ENCODE measurements at regions not wholly inside any gene's neighbourhood (a gene's known extent, or its start where the extent isn't known, plus 50 kb on each side); places are given as distances from the start of the nearest gene placed in this dataset.

DNA sequence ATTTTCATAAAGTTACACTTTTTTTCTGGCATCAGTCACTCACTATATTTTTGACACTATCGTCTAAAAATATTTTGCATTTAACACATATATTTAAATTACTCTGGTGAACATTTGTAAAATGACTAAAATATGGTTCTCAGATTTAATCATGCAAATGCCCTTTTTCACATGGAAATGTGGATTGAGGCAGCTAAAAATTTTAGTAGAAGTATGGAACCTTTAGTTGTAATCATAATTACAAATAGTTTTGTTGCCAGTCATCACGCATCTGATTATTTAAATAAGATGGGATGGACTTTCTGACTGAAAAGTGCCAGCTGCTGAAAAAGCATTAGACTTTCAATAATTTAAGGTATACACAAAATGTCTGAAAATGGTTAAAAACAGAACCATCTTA lies 119.3 kb downstream of the PDHA2 start:
- TF ChIP-seq PPARA (CRISPR knock-in tag; IDR thresholded peaks at IDR 0.05; ENCODE audit: borderline replicate concordance) = no peak
- TF ChIP-seq ARNTL (CRISPR knock-in tag; IDR thresholded peaks at IDR 0.05; ENCODE audit: borderline replicate concordance, low read depth) = no peak
- TF ChIP-seq TCF4 (CRISPR knock-in tag; IDR thresholded peaks at IDR 0.05; ENCODE audit: borderline replicate concordance) = no peak
- no peak for TF ChIP-seq ZFP3 (CRISPR knock-in tag; IDR thresholded peaks at IDR 0.05)
- TF ChIP-seq, protein P1, sequence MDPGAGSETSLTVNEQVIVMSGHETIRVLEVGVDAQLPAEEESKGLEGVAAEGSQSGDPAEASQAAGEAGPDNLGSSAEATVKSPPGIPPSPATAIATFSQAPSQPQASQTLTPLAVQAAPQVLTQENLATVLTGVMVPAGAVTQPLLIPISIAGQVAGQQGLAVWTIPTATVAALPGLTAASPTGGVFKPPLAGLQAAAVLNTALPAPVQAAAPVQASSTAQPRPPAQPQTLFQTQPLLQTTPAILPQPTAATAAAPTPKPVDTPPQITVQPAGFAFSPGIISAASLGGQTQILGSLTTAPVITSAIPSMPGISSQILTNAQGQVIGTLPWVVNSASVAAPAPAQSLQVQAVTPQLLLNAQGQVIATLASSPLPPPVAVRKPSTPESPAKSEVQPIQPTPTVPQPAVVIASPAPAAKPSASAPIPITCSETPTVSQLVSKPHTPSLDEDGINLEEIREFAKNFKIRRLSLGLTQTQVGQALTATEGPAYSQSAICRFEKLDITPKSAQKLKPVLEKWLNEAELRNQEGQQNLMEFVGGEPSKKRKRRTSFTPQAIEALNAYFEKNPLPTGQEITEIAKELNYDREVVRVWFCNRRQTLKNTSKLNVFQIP (CRISPR knock-in tag; IDR thresholded peaks at IDR 0.05; ENCODE audit: borderline replicate concordance, low read depth) = no peak
- TF ChIP-seq BACH2 (CRISPR knock-in tag; IDR thresholded peaks at IDR 0.05; ENCODE audit: borderline replicate concordance) = no peak
- TF ChIP-seq ZNF8 (CRISPR knock-in tag; IDR thresholded peaks at IDR 0.05) = no peak
- TF ChIP-seq ZNF70 (CRISPR knock-in tag; IDR thresholded peaks at IDR 0.05) = no peak
- no peak for TF ChIP-seq ZFP30 (CRISPR knock-in tag; IDR thresholded peaks at IDR 0.05)
- TF ChIP-seq ZC3H10 (CRISPR knock-in tag; IDR thresholded peaks at IDR 0.05) = no peak
- no peak for TF ChIP-seq OSR1 (CRISPR knock-in tag; IDR thresholded peaks at IDR 0.05)
- TF ChIP-seq CSDC2 (CRISPR knock-in tag; IDR thresholded peaks at IDR 0.05) = no peak
- TF ChIP-seq ISL1 (CRISPR knock-in tag; IDR thresholded peaks at IDR 0.05) = no peak
- TF ChIP-seq, protein P2, sequence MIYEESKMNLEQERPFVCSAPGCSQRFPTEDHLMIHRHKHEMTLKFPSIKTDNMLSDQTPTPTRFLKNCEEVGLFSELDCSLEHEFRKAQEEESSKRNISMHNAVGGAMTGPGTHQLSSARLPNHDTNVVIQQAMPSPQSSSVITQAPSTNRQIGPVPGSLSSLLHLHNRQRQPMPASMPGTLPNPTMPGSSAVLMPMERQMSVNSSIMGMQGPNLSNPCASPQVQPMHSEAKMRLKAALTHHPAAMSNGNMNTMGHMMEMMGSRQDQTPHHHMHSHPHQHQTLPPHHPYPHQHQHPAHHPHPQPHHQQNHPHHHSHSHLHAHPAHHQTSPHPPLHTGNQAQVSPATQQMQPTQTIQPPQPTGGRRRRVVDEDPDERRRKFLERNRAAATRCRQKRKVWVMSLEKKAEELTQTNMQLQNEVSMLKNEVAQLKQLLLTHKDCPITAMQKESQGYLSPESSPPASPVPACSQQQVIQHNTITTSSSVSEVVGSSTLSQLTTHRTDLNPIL (CRISPR knock-in tag; IDR thresholded peaks at IDR 0.05; ENCODE audit: low read depth) = no peak
- TF ChIP-seq RARB (CRISPR knock-in tag; IDR thresholded peaks at IDR 0.05) = no peak
- no peak for TF ChIP-seq ESRRG (CRISPR knock-in tag; IDR thresholded peaks at IDR 0.05)
- no peak for TF ChIP-seq ZNF565 (CRISPR knock-in tag; conservative IDR thresholded peaks at IDR 0.05; ENCODE audit: low read depth)
- no peak for TF ChIP-seq TOX (CRISPR knock-in tag; IDR thresholded peaks at IDR 0.05; ENCODE audit: borderline replicate concordance)
- TF ChIP-seq, protein P3, sequence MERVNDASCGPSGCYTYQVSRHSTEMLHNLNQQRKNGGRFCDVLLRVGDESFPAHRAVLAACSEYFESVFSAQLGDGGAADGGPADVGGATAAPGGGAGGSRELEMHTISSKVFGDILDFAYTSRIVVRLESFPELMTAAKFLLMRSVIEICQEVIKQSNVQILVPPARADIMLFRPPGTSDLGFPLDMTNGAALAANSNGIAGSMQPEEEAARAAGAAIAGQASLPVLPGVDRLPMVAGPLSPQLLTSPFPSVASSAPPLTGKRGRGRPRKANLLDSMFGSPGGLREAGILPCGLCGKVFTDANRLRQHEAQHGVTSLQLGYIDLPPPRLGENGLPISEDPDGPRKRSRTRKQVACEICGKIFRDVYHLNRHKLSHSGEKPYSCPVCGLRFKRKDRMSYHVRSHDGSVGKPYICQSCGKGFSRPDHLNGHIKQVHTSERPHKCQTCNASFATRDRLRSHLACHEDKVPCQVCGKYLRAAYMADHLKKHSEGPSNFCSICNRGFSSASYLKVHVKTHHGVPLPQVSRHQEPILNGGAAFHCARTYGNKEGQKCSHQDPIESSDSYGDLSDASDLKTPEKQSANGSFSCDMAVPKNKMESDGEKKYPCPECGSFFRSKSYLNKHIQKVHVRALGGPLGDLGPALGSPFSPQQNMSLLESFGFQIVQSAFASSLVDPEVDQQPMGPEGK (CRISPR knock-in tag; IDR thresholded peaks at IDR 0.05; ENCODE audit: borderline replicate concordance) = no peak
- TF ChIP-seq, protein P4, sequence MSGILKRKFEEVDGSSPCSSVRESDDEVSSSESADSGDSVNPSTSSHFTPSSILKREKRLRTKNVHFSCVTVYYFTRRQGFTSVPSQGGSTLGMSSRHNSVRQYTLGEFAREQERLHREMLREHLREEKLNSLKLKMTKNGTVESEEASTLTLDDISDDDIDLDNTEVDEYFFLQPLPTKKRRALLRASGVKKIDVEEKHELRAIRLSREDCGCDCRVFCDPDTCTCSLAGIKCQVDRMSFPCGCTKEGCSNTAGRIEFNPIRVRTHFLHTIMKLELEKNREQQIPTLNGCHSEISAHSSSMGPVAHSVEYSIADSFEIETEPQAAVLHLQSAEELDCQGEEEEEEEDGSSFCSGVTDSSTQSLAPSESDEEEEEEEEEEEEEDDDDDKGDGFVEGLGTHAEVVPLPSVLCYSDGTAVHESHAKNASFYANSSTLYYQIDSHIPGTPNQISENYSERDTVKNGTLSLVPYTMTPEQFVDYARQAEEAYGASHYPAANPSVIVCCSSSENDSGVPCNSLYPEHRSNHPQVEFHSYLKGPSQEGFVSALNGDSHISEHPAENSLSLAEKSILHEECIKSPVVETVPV (CRISPR knock-in tag; IDR thresholded peaks at IDR 0.05) = no peak
- no peak for ATAC-seq

DNA sequence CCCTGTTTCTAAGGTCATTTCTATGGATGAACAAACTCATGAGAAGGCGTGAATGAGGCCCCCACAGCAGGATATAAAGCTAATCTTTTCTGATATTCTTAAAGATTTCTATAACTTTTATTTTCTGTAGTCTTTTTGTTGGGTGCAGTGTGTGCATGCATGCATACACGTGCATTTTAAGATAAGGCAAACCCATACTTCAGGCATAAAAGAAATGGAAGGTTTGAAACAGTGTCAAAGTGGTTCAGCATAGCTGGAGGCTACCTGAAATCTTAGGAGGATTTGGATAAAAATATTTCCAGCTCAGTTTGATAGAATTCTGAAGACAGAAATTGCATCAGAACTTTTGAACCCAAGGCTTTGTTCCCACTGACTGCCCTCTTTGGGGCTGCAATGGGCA lies 119.7 kb downstream of the PDHA2 start:
- TF ChIP-seq ZNF8 (CRISPR knock-in tag; IDR thresholded peaks at IDR 0.05) (no peak), TOX (CRISPR knock-in tag; IDR thresholded peaks at IDR 0.05; ENCODE audit: borderline replicate concordance) (no peak), CSDC2 (CRISPR knock-in tag; IDR thresholded peaks at IDR 0.05) (no peak), ZNF70 (CRISPR knock-in tag; IDR thresholded peaks at IDR 0.05) (no peak)
- TF ChIP-seq, protein P5, sequence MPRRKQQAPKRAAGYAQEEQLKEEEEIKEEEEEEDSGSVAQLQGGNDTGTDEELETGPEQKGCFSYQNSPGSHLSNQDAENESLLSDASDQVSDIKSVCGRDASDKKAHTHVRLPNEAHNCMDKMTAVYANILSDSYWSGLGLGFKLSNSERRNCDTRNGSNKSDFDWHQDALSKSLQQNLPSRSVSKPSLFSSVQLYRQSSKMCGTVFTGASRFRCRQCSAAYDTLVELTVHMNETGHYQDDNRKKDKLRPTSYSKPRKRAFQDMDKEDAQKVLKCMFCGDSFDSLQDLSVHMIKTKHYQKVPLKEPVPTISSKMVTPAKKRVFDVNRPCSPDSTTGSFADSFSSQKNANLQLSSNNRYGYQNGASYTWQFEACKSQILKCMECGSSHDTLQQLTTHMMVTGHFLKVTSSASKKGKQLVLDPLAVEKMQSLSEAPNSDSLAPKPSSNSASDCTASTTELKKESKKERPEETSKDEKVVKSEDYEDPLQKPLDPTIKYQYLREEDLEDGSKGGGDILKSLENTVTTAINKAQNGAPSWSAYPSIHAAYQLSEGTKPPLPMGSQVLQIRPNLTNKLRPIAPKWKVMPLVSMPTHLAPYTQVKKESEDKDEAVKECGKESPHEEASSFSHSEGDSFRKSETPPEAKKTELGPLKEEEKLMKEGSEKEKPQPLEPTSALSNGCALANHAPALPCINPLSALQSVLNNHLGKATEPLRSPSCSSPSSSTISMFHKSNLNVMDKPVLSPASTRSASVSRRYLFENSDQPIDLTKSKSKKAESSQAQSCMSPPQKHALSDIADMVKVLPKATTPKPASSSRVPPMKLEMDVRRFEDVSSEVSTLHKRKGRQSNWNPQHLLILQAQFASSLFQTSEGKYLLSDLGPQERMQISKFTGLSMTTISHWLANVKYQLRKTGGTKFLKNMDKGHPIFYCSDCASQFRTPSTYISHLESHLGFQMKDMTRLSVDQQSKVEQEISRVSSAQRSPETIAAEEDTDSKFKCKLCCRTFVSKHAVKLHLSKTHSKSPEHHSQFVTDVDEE (CRISPR knock-in tag; IDR thresholded peaks at IDR 0.05) = no peak
- TF ChIP-seq, protein P4 (CRISPR knock-in tag; IDR thresholded peaks at IDR 0.05) = no peak
- no peak for ATAC-seq
